ENCODE measurements at regions not wholly inside any gene's neighbourhood (a gene's known extent, or its start where the extent isn't known, plus 50 kb on each side); places are given as distances from the start of the nearest gene placed in this dataset.

- H3K4me3 ChIP-seq (ENCODE audit: low read depth, low read length) = no peak overlapping the region
- no peak for DNase-seq (ENCODE audit: low read depth)
- TF ChIP-seq CTCF (IDR thresholded peaks at IDR 0.05; ENCODE audit: insufficient read depth, low read depth, low read length) = no peak
Observed at GRCh38 chr2:153052807-153053559, 334.6 kb downstream of the ARL6IP6 start.

GRCh38 chr2:153047220-153047619 lies 328.8 kb downstream of the ARL6IP6 start:
- no peak overlapping the region for H3K4me3 ChIP-seq (ENCODE audit: low read depth, low read length)
- no peak for DNase-seq (ENCODE audit: low read depth)

GRCh38 chr2:153043385-153043784 lies 325.0 kb downstream of the ARL6IP6 start:
- no peak for DNase-seq (ENCODE audit: low read depth)
- H3K4me3 ChIP-seq (ENCODE audit: low read depth, low read length) = no peak overlapping the region
- no peak for TF ChIP-seq CTCF (IDR thresholded peaks at IDR 0.05; ENCODE audit: insufficient read depth, low read depth, low read length)

More at GRCh38 chr2:153047220-153047619, 328.8 kb downstream of the ARL6IP6 start:
- TF ChIP-seq CTCF (IDR thresholded peaks at IDR 0.05; ENCODE audit: insufficient read depth, low read depth, low read length) = no peak

- H3K4me3 ChIP-seq (ENCODE audit: low read depth, low read length) = no peak overlapping the region
- TF ChIP-seq CTCF (IDR thresholded peaks at IDR 0.05; ENCODE audit: insufficient read depth, low read depth, low read length) = no peak
- no peak for DNase-seq (ENCODE audit: low read depth)
Observed at GRCh38 chr2:153028626-153029025, 310.2 kb downstream of the ARL6IP6 start.

GRCh38 chr2:153027533-153027932 lies 309.1 kb downstream of the ARL6IP6 start:
- TF ChIP-seq CTCF (IDR thresholded peaks at IDR 0.05; ENCODE audit: insufficient read depth, low read depth, low read length) = no peak
- H3K4me3 ChIP-seq (ENCODE audit: low read depth, low read length) = no peak overlapping the region
- no peak for DNase-seq (ENCODE audit: low read depth)

GRCh38 chr2:153020201-153020600 lies 301.8 kb downstream of the ARL6IP6 start:
- TF ChIP-seq CTCF (IDR thresholded peaks at IDR 0.05; ENCODE audit: insufficient read depth, low read depth, low read length) = no peak
- no peak overlapping the region for H3K4me3 ChIP-seq (ENCODE audit: low read depth, low read length)
- no peak for DNase-seq (ENCODE audit: low read depth)

Measured in fibroblast of villous mesenchyme (primary cell).